Choroid plexus epithelial cell (primary cell): ENCODE measurements at regions not wholly inside any gene's neighbourhood (a gene's known extent, or its start where the extent isn't known, plus 50 kb on each side); places are given as distances from the start of the nearest gene placed in this dataset.

Source experiments
- DNase-seq: peaks from one replicate; pipeline ENCODE4 v3.0.0-alpha.2; 2010; ENCODE audit warnings: low read depth
- H3K4me3 ChIP-seq: 2 replicates; pipeline ENCODE4 v1.5.1; 2011; ENCODE audit warnings: low read depth, mild to moderate bottlenecking, control low read depth, low read length, moderate library complexity
- TF ChIP-seq, protein P1 (sequence below): conservative IDR thresholded peaks from 2 replicates; pipeline ENCODE4 v1.5.1; 2011; ENCODE audit warnings: low read depth, mild to moderate bottlenecking, control low read depth, inconsistent platforms, low read length, moderate library complexity

DNA sequence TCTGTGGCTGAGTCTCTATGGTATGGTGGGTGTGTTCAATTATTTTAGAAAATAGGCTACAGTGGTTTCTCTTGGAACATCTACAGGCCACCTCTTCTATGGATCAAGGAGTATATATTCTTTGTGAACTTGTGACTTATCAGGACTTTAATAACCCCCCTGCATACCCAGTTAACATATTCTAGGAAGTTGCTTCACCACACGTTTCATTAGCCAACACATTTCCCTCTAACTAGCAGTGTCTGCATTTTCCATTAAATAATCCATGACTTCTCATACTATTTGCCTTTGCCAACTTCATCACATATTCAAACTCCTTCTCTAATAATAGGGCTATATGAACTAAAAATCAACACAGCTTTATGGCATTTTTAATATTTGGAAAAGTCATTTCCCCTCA, 187.6 kb upstream of the ARL4C start:
- no peak overlapping the region for H3K4me3 ChIP-seq
- no peak for DNase-seq
- TF ChIP-seq, protein P1, sequence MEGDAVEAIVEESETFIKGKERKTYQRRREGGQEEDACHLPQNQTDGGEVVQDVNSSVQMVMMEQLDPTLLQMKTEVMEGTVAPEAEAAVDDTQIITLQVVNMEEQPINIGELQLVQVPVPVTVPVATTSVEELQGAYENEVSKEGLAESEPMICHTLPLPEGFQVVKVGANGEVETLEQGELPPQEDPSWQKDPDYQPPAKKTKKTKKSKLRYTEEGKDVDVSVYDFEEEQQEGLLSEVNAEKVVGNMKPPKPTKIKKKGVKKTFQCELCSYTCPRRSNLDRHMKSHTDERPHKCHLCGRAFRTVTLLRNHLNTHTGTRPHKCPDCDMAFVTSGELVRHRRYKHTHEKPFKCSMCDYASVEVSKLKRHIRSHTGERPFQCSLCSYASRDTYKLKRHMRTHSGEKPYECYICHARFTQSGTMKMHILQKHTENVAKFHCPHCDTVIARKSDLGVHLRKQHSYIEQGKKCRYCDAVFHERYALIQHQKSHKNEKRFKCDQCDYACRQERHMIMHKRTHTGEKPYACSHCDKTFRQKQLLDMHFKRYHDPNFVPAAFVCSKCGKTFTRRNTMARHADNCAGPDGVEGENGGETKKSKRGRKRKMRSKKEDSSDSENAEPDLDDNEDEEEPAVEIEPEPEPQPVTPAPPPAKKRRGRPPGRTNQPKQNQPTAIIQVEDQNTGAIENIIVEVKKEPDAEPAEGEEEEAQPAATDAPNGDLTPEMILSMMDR, result no peak

DNA sequence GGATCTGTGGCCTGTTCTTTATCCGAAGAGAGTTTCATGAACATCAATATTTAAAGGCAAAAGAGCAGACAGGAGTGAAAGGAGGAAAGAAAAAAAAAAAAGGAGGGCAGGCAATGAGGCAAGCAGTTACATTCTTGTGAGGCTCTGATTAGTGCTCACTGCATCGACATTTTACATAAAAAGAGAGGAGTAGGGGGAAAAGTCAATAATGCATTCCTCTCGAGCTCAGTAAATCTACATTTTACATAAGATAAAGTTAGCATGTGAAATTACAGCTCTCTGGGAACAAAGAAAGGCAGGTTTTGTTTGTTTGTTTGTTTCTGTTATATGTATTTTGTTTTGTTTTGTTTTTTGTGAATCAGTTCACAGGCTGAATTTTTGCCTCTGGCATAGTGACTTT, 187.1 kb upstream of the ARL4C start:
- no peak for DNase-seq
- no peak overlapping the region for H3K4me3 ChIP-seq
- TF ChIP-seq, protein P1, result no peak

DNA sequence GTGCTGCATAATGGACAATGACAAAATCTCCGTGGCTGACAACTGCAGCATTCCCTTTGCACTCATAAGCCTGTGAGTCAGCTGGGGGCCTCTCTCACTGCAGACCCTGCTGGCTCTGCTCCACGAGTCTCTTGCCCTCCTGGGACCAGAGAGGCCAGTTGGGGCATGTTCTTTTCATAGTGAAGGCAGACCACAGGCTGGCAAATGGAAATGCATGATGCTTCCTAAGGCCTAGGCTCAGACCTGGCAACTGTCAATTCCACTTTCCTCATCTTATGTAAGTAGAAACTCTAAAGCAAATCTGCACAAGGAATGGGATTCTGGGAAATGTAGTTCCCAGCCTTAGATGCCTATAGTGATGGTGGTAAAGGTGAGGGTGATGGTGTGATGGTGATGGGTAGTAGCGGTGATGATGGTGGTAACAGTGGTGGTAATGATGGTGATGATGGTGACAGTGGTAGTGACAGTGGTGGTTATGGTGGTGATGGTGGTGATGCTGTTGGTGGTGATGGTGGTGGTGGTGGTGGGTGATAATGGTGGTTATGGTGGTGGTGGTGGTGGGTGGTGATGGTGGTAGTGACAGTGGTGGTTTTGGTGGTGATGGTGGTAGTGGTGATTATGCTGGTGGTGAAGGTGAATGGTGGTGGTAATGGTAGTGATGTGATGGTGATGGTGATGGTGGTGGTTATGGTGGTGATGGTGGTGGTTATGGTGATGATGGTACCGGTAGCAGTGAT, 185.8 kb upstream of the ARL4C start:
- no peak overlapping the region for H3K4me3 ChIP-seq
- no peak for DNase-seq
- TF ChIP-seq, protein P1, result no peak

DNA sequence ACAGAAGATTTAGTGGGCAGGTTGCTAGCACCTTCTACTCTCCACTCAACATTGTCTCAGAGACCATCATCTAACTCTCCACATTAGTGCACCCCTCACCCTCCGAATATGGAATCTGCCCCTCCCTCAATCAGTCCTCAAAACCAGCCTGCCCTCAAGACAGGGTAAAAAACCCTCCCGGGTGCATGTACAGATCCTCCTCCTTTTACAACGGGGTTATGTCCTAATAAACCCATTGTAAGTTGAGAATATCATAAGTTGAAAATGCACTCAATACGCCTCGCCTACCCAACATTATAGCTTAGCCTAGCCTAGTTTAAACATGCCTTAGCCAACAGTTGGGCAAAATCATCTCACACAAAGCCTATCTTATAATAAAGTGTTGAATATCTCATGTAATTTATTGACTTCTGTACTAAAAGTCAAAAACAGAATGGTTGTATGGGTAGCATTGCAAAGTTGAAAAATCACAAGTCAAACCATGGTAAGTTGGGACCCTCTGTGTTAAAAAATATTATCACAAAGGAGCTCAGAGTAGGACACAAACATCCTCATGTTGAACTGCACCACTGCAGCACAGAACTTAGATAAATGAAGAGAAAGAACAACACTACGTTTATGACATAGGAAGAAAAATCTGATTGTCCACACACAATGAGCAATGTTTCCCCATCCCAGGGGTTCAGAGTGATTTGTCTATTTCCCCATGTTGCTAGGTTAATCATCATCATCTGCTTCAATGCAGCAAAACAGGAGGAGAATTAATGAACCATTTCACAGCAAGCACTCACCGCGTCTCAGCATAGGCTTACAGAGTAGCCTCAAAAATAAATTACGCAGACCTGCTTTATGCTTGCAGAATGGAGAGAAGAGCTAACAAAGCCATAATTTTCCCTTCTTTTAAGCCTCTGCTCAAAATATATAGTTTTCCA, 184.1 kb upstream of the ARL4C start:
- TF ChIP-seq, protein P1, result no peak
- H3K4me3 ChIP-seq, result no peak overlapping the region
- no peak for DNase-seq

DNA sequence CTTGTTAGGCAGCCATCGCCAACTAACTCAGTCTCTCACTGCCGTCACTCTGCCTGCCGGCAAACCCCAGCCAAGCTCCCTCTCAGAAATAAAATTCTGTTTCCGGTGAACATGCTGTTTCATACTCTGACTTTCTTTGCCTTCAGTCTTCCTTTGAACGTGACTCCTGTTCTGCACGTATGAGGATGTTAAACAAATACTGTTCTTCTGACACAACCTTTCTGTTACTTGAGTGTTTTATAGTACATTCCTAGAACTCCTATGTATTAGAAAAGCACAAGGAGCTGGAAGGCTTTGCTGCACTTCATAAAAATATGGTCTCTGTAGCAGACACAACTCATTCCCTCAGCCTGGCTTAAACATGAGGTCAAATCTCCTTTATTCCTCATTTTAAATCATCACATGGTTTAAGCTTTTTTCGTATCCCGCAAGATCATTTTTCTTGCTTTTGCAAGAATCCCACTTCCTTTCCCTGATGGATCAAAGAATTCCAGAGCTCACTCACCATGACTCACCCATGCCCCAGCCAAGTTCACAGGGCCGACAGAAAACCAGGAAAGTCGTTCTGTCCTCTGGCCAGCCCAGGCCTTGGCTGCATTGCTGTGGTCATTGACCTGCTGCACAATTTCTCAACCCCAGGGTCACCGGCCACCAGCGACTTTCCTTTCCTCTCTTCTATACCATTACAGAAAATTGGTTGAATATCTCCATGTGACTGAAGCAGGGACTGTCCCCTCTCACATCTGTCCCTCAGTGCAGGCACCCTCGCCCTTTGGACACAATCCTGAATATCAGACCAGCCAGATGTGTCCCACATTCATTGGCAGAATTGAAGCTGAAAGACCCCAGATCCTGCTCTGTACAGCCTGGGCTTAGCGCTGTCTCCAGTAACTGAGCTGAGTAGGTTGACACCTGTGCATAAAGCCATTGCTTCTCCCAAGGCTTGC, 183.1 kb upstream of the ARL4C start:
- peak; percentile 80 for DNase-seq
- TF ChIP-seq, protein P1, result no peak
- no peak overlapping the region for H3K4me3 ChIP-seq

DNA sequence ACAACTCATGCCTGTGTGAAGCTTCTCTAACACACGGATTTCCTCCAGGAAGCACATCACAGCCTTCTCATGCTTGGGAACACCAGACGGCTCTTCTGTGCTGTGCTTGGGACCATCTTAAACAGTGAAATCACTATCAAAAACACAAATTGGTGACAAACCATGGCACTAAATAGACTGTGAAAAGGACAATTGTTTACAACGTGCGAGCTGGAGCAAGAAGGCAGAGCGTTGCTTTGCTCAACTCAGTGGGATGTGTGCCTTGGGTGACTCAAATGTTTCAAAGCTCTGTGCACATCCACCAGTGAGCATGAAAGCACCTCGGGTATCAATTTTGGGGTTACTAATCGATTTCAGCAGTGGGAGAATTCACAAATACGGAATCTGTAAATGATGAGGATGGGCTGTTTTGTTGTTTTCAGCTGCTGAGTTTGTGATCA, 182.4 kb upstream of the ARL4C start:
- TF ChIP-seq, protein P1, result no peak
- no peak overlapping the region for H3K4me3 ChIP-seq
- no peak for DNase-seq
